ENCODE measurements at regions not wholly inside any gene's neighbourhood (a gene's known extent, or its start where the extent isn't known, plus 50 kb on each side); places are given as distances from the start of the nearest gene placed in this dataset.

DNA sequence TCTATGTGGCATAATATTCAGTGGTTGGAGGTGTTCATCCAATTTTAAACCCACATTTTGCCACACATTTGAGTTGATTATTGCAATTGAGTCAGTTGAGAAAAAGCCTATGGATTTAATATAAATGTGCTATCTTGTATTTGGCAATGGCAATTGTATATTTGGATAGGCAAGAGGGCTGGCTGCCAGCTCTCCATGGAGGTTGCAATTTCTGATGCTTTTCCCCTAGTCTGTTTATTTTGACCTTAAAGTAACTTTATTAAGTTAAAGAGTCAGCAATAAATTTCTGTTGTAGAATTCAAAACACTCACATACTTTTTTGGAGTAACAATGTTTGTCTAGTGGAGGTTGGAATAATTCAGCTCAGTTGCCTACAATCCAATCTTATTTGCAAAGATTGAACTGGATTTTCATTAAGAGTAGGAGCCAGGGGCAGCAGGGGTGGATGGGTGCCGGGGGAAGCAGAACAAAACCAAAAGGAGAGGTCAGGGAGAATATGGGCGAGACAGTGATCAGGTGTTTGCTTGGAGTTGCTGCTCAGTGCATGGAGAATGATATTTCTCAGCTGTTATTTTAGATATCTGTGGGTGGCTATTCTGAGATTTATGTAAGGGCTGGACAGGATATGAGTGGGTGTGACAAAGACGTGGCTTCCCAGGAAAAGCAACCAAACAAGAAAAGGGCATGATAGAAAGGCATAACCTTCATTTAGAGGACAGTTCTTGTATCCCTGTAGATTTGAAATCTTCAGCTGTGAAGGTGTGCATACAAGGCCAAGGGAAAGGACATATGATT is 163.0 kb downstream of the HDGFL1 start:
- no peak for DNase-seq (ENCODE audit: low spot score)
- TF ChIP-seq, protein P1, sequence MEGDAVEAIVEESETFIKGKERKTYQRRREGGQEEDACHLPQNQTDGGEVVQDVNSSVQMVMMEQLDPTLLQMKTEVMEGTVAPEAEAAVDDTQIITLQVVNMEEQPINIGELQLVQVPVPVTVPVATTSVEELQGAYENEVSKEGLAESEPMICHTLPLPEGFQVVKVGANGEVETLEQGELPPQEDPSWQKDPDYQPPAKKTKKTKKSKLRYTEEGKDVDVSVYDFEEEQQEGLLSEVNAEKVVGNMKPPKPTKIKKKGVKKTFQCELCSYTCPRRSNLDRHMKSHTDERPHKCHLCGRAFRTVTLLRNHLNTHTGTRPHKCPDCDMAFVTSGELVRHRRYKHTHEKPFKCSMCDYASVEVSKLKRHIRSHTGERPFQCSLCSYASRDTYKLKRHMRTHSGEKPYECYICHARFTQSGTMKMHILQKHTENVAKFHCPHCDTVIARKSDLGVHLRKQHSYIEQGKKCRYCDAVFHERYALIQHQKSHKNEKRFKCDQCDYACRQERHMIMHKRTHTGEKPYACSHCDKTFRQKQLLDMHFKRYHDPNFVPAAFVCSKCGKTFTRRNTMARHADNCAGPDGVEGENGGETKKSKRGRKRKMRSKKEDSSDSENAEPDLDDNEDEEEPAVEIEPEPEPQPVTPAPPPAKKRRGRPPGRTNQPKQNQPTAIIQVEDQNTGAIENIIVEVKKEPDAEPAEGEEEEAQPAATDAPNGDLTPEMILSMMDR (IDR thresholded peaks at IDR 0.05; ENCODE audit: extremely low read depth, missing control alignments), result no peak

DNA sequence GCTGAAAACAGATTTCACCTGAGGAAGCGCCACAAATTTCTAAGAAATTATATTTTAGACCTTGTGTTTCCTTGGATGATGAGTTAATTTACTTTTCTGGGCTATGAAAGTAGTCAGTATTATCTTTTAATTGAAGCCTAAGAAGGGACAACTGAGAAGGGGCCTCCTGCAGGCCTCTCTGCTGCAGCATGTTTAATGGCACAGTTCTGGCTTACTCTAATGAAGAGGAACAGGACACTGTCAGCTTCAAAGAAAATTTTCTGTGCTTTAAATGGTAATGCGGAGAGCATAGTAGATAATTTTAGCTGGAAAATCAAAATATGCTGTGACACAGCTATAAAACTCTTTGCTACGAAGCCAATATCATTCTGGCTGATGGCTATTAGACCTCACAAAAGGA is 167.4 kb downstream of the HDGFL1 start:
- DNase-seq (ENCODE audit: low spot score), result no peak
- TF ChIP-seq, protein P1 (IDR thresholded peaks at IDR 0.05; ENCODE audit: extremely low read depth, missing control alignments), result no peak

DNA sequence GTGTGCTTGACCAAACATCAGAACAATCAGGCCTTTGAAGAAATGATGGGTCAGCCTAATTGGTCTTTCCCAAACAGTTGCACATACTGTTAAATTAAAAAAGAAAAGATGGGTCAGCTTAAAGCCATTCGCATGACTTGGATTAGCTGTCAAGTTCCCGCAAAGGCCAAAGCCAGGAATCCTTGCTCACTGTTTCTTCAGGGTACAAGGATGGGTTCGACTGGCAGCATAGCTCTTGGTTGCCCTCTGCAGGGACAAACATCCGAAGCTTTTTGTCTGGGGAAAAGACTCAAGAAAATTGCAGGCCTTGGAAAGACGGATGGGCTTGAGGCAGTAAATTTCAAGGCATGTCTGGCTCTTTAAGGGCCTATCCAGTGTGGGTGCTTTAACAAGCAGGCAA is 168.0 kb downstream of the HDGFL1 start:
- no peak for DNase-seq (ENCODE audit: low spot score)
- TF ChIP-seq, protein P1 (IDR thresholded peaks at IDR 0.05; ENCODE audit: extremely low read depth, missing control alignments), result no peak

DNA sequence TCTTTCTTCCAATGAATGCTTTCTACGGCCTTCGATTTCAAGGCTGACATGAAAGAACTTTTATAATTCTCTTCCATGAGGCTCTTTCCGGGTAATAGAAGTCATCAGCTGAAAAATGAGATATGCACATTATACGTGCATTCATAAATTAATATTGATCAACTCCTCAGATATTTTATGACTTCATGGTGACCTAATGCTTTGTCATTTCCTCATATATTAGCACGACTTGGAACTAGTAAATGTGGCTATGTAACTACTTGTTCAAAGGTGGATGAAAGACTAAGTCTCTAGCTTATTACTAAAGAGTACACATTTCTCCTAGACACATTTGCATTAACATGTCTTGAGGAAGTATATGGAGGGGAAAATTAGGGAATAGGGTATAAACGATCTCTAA is 168.8 kb downstream of the HDGFL1 start:
- no peak for DNase-seq (ENCODE audit: low spot score)
- TF ChIP-seq, protein P1 (IDR thresholded peaks at IDR 0.05; ENCODE audit: extremely low read depth, missing control alignments), result no peak

DNA sequence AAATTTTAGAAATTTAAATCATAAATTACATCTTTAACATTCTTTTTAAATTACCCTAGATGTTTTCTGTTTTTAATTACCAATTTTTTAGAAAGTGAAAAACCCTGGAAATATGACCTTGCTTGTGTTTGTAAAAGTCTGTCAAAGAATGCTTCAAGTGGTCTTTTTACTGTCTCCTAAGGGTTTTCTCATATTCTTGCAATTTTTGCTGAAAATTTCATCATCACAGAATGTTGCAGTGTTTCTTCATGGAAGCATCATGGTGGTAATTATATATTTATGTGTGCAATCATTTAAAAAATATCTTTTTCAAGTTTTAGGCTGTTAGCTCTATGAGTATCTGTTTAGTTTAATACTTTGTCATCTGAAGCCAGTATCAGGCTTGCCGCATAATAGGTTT is 178.2 kb downstream of the HDGFL1 start:
- no peak for DNase-seq (ENCODE audit: low spot score)
- TF ChIP-seq, protein P1 (IDR thresholded peaks at IDR 0.05; ENCODE audit: extremely low read depth, missing control alignments), result no peak

DNA sequence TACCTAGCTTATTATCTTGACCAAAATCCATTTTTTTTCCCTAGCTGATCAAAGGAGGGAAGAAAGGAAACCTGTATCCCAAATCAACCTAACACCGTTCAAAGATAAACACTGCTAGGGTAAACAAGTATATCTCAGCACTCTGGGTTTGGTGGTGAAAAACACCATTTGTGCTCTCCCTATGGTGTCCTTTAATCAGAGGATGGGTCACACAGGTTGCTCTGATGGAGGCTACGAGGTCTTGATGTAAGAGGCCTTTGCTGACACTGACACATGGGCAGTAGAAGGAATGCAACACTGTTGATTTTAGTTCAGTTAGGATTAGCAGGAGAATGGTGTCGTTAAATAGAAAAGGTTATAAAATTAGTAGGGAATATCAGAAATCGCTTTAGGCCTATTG is 179.3 kb downstream of the HDGFL1 start:
- TF ChIP-seq, protein P1 (IDR thresholded peaks at IDR 0.05; ENCODE audit: extremely low read depth, missing control alignments), result no peak
- no peak for DNase-seq (ENCODE audit: low spot score)

DNA sequence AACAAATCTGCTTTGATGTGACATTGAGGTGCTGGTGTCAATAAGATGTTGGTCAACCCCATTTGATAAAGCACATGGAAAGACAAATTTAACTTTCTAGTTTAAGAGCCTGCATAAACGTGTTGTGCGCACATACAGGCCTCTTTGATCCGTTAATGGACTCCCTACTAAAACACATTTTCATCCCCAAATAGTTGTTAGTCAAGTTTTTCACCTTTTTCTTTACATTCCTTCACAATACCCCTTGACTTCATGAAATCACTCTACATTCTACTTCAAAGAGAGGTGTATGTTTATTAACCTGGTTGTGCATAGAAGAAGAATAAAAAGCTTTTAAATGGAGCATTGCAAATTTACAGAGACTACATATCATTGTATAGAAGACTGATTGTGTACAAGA is 180.3 kb downstream of the HDGFL1 start:
- TF ChIP-seq, protein P1 (IDR thresholded peaks at IDR 0.05; ENCODE audit: extremely low read depth, missing control alignments), result no peak
- no peak for DNase-seq (ENCODE audit: low spot score)
